ENCODE measurements at regions not wholly inside any gene's neighbourhood (a gene's known extent, or its start where the extent isn't known, plus 50 kb on each side); places are given as distances from the start of the nearest gene placed in this dataset.
A peak's percentile ranks its signal among the peaks of the same experiment; 100 is the strongest.

DNA sequence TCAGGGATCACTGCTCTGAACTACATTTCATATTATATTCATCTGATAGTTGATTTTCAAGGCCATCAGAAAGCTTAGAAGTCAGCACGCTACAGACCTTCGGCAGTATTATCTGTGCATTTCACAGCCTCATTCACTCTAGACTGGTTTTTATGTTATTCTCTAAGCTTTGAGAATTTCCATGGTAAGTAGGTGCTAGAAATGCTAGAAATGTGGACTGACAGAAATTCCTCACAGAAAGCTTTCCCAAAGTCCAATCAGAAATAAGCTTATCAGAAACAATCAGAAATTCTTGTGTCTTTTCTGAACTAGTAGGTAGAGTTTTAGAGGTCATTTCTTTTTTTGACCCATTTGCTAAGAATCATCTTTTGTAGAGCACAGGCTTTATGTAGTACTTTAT, 176.6 kb downstream of the TMTC3 start:
- no peak overlapping the region for H3K4me3 ChIP-seq (ENCODE audit: control insufficient read depth, low read depth, low read length)
- DNase-seq (ENCODE audit: low read depth) = no peak
- TF ChIP-seq, protein P1, sequence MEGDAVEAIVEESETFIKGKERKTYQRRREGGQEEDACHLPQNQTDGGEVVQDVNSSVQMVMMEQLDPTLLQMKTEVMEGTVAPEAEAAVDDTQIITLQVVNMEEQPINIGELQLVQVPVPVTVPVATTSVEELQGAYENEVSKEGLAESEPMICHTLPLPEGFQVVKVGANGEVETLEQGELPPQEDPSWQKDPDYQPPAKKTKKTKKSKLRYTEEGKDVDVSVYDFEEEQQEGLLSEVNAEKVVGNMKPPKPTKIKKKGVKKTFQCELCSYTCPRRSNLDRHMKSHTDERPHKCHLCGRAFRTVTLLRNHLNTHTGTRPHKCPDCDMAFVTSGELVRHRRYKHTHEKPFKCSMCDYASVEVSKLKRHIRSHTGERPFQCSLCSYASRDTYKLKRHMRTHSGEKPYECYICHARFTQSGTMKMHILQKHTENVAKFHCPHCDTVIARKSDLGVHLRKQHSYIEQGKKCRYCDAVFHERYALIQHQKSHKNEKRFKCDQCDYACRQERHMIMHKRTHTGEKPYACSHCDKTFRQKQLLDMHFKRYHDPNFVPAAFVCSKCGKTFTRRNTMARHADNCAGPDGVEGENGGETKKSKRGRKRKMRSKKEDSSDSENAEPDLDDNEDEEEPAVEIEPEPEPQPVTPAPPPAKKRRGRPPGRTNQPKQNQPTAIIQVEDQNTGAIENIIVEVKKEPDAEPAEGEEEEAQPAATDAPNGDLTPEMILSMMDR (IDR thresholded peaks at IDR 0.05; ENCODE audit: control insufficient read depth, insufficient read depth, low read depth, low read length, missing control alignments) = no peak

DNA sequence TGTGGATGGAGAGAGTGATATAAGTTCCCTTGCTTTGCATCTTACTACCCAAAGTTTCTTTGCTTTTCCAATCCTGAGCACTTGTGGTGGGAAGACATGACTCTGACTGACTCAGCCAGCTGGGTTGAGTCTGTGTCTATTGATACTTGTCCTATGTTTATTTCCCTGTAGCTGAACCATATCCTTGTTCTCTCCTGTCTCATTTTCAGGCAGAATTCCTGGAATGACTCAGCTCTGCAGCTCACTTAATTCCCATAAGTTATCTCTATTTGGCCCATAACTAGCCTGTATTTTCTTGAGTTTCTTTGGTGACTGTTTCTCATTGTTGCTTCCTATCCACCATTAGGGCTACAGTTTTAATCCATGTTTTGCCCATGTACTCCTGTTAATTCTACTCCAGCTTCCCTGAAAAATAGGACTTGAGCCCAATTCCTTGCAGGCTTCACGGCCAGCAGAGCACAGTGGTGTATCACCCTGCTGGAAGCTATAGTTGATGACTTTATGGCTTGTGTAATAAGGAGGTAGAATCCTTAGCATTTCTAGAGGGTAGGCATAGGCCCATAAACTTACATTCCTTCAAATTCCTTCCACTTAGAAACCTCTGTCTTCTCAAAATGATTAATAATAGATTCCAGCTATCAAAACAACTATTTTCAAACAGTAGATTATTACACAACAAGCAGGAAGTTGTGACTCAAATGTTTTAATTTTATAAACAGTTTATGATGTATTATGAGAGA, 183.1 kb downstream of the TMTC3 start:
- no peak overlapping the region for H3K4me3 ChIP-seq (ENCODE audit: control insufficient read depth, low read depth, low read length)
- TF ChIP-seq, protein P1 (IDR thresholded peaks at IDR 0.05; ENCODE audit: control insufficient read depth, insufficient read depth, low read depth, low read length, missing control alignments) = peak; percentile 38
- peak; percentile 92 for DNase-seq (ENCODE audit: low read depth)

DNA sequence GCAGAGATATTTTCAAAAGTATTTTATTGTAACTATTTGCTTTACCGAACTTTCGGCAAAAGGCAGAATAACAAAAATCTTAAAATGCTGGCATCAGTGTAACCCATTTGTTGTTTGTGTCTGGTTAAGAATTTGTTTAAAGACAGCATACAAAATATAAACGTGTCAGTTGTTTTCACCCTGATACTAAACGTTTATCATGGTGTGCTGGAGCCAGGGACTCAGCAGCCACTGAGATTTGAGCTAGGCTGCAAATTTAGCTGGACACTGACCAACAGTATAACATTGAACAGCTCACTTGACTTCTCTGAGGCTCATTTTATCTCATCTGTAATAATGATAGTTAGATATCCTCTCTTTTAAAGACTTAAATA, 183.7 kb downstream of the TMTC3 start:
- TF ChIP-seq, protein P1 (IDR thresholded peaks at IDR 0.05; ENCODE audit: control insufficient read depth, insufficient read depth, low read depth, low read length, missing control alignments) = no peak
- no peak overlapping the region for H3K4me3 ChIP-seq (ENCODE audit: control insufficient read depth, low read depth, low read length)
- no peak for DNase-seq (ENCODE audit: low read depth)

DNA sequence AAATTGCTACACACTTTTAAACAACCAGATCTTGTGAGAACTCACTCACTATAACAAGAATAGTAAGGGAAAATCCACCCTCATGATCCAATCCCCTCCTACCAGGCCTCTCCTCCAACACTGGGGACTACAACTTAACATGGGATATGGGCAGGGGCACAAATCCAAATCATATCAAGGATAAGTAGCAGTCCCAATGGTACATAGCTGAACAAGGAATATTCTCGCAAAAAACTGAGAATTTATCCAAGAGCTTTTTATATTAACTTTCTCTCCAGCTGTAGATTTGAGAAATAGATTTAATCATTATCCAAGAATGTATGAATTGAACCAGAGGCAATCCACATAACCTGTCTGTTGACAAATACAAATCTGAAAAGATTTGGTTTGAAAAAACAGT, 185.2 kb downstream of the TMTC3 start:
- DNase-seq (ENCODE audit: low read depth) = no peak

DNA sequence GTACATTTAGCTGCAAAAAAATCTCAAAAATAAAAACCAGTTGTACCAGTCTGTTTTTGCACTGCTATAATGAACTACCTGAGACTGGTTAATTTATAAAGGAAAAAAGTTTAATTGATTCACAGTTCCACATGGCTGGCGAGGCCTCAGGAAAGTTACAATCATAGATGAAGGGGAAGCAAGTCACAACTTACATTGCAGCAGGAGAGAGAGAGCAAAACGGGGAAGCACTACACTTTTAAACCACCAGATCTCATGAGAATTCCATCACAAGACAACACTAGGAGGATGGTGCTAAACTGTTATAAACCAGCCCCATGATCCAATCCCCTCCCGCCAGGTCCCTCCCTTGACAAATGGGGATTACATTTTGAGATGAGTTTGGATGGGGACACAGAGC, 186.0 kb downstream of the TMTC3 start:
- DNase-seq (ENCODE audit: low read depth) = no peak
- TF ChIP-seq, protein P1 (IDR thresholded peaks at IDR 0.05; ENCODE audit: control insufficient read depth, insufficient read depth, low read depth, low read length, missing control alignments) = no peak
- no peak overlapping the region for H3K4me3 ChIP-seq (ENCODE audit: control insufficient read depth, low read depth, low read length)

More for the DNA sequence above, 185.2 kb downstream of the TMTC3 start:
- no peak overlapping the region for H3K4me3 ChIP-seq (ENCODE audit: control insufficient read depth, low read depth, low read length)
- TF ChIP-seq, protein P1 (IDR thresholded peaks at IDR 0.05; ENCODE audit: control insufficient read depth, insufficient read depth, low read depth, low read length, missing control alignments) = no peak

DNA sequence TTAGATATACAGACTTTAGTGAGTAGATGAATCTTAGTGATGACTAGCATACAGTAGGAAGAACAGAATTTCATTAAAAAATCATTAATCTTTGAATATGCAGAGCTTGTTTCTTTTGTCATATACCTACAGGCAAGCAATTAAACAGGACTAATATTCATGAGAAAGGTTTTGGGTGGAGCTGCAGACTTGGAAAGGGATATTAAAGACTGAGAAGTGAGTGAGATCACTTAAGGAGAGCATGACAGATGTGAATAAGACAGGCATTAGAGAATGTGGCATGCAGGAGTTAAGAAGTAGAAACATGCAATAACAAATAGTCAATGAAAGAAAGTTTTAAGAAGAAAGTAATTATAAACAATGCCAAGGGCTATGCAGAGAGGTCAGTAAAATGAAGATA, 187.7 kb downstream of the TMTC3 start:
- no peak for DNase-seq (ENCODE audit: low read depth)
- no peak overlapping the region for H3K4me3 ChIP-seq (ENCODE audit: control insufficient read depth, low read depth, low read length)
- TF ChIP-seq, protein P1 (IDR thresholded peaks at IDR 0.05; ENCODE audit: control insufficient read depth, insufficient read depth, low read depth, low read length, missing control alignments) = no peak
